Subcutaneous abdominal adipose tissue (tissue), 5 donors: ENCODE measurements at regions not wholly inside any gene's neighbourhood (a gene's known extent, or its start where the extent isn't known, plus 50 kb on each side); places are given as distances from the start of the nearest gene placed in this dataset.
A peak's percentile ranks its signal among the peaks of the same experiment; 100 is the strongest.

Source experiments
- H3K27ac ChIP-seq: one replicate; pipeline ENCODE4 v1.7.0; 2013; ENCODE audit warnings: low read depth, mild to moderate bottlenecking, inconsistent platforms, low read length, moderate library complexity
- H3K27me3 ChIP-seq, 5 donors: one replicate each; pipeline ENCODE4 v1.7.0; 2013; ENCODE audit warnings: low read length in 5 of 5, inconsistent platforms in 1 of 5; ENCODE audit not compliant: control insufficient read depth in 5 of 5, insufficient read depth in 4 of 5
- H3K36me3 ChIP-seq, 5 donors: one replicate each; pipeline ENCODE4 v1.7.0; 2013; ENCODE audit warnings: low read length in 5 of 5; ENCODE audit not compliant: control insufficient read depth in 5 of 5, insufficient read depth in 5 of 5
- H3K4me1 ChIP-seq, 5 donors: one replicate each; pipeline ENCODE4 v1.7.0; 2013; ENCODE audit warnings: low read length in 5 of 5, mild to moderate bottlenecking in 3 of 5, moderate library complexity in 1 of 5; ENCODE audit not compliant: control insufficient read depth in 5 of 5, insufficient read depth in 5 of 5
- H3K4me3 ChIP-seq, 5 donors: one replicate each; pipeline ENCODE4 v1.7.0; 2013; ENCODE audit warnings: low read length in 5 of 5, low read depth in 1 of 5
- H3K9ac ChIP-seq, 5 donors: one replicate each; pipeline ENCODE4 v1.7.0; 2013; ENCODE audit warnings: low read length in 5 of 5, mild to moderate bottlenecking in 4 of 5, moderate library complexity in 3 of 5
- H3K9me3 ChIP-seq, 5 donors: one replicate each; pipeline ENCODE4 v1.7.0; 2013; ENCODE audit warnings: low read length in 5 of 5; ENCODE audit not compliant: control insufficient read depth in 5 of 5
- donor health status: healthy.
- donor health status: healthy.
- donor health status: healthy.
- donor health status: healthy.
- donor health status: healthy.

GRCh38 chr3:86800116-86800515 lies 190.8 kb downstream of the VGLL3 start:
- H3K4me3 ChIP-seq, result no peak overlapping the region
- no peak overlapping the region for H3K27ac ChIP-seq
- H3K27me3 ChIP-seq, result no peaks in the 10 kb centered on the region
- no peaks in the 10 kb centered on the region for H3K36me3 ChIP-seq
- H3K9me3 ChIP-seq, result peaks cover 0 to under 1% (median 0%) of the 10 kb centered on the region in 5 donors
- H3K4me1 ChIP-seq, result no peaks in the 10 kb centered on the region
- H3K9ac ChIP-seq, result no peak overlapping the region

DNA sequence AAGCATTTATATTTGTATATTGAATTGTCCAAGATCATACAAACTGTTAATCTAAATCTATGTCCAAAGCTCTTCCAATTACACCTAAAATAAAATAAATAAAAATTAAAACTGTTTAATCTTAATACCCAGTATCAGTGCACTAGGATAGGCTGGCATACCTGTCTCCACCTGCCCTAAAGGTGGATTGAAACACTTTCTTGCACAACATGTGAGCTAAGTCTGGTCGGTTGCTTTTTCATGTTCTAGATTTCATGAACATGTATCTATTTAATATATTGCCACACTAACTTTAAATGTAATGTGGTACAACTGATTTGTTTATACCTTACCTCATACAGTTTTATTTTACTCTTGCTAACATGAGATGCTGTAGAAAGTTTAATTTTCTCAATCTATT lies 193.0 kb downstream of the VGLL3 start:
- Histone ChIP-seq H3K4me3 (no peak overlapping the region), H3K36me3 (no peaks in the 10 kb centered on the region), H3K9ac (no peak overlapping the region), H3K9me3 (no peaks in the 10 kb centered on the region), H3K27ac (no peak overlapping the region), H3K27me3 (no peaks in the 10 kb centered on the region), H3K4me1 (peaks cover 0 to 12% (median 5%) of the 10 kb centered on the region in 5 donors)

GRCh38 chr3:86794361-86795065 lies 196.4 kb downstream of the VGLL3 start:
- Histone ChIP-seq H3K4me1 (peaks cover 0 to 12% (median 5%) of the 10 kb centered on the region in 5 donors), H3K27me3 (no peaks in the 10 kb centered on the region), H3K27ac (peak overlapping the region; percentile 80), H3K9ac (peak overlapping the region in 3 of 5 donors; percentile 51 to 76 (median 62)), H3K9me3 (no peaks in the 10 kb centered on the region), H3K4me3 (peak overlapping the region in 4 of 5 donors; percentile 3 to 40 (median 36)), H3K36me3 (no peaks in the 10 kb centered on the region)

DNA sequence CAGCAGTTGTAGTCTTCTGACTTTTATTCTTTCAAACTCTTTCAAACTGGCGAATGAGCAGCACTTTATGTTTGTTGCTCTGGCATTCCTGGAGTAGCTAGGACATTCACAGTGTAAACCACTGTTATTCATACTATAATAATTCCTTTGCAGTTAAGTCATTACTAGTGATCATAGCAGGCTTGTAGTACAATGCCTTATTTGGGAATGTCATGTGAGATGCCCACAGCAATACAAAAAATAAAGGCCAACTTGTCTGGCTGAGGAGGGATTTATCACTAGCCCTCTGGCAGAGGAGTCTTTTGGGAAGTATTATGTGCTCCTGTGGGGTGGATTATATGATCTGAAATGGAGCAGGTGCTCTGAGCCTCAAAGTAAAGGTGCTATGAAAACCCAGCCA lies 197.2 kb downstream of the VGLL3 start:
- H3K36me3 ChIP-seq, result no peaks in the 10 kb centered on the region
- no peak overlapping the region for H3K4me3 ChIP-seq
- H3K9me3 ChIP-seq, result no peaks in the 10 kb centered on the region
- H3K27ac ChIP-seq, result peak overlapping the region; percentile 80
- peak overlapping the region in 1 of 5 donors; percentile 62 for H3K9ac ChIP-seq
- H3K27me3 ChIP-seq, result no peaks in the 10 kb centered on the region
- H3K4me1 ChIP-seq, result peaks cover 0 to 12% (median 5%) of the 10 kb centered on the region in 5 donors

- Histone ChIP-seq H3K9me3 (no peaks in the 10 kb centered on the region), H3K9ac (no peak overlapping the region), H3K36me3 (no peaks in the 10 kb centered on the region), H3K4me3 (no peak overlapping the region), H3K27ac (no peak overlapping the region), H3K4me1 (peaks cover 0 to 12% (median 5%) of the 10 kb centered on the region in 5 donors), H3K27me3 (no peaks in the 10 kb centered on the region)
These were observed 198.6 kb downstream of the VGLL3 start for GRCh38 chr3:86792316-86792715.

GRCh38 chr3:86790884-86791549 lies 199.9 kb downstream of the VGLL3 start:
- Histone ChIP-seq H3K27ac (no peak overlapping the region), H3K4me3 (no peak overlapping the region), H3K36me3 (no peaks in the 10 kb centered on the region), H3K27me3 (no peaks in the 10 kb centered on the region), H3K9me3 (no peaks in the 10 kb centered on the region), H3K4me1 (peaks cover 0 to 12% (median 5%) of the 10 kb centered on the region in 5 donors), H3K9ac (no peak overlapping the region)

DNA sequence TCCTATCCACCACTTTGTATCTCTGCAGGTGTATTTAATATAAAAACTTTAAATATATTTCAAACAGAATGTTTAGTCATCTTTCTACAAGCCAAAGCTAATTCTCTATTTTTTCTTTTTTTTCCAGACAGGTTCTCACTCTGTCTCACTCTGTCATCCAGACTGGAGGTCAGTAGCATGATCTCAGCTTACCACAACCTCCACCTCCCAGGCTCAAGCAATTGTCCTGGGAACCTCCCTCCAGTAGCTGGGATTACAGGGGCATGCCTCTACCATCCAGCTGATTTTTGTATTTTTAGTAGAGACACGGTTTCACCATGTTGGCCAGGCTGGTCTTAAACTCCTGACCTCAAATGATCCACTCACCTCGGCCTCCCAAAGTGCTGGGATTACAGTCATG lies 202.6 kb downstream of the VGLL3 start:
- H3K27ac ChIP-seq, result no peak overlapping the region
- H3K27me3 ChIP-seq, result no peaks in the 10 kb centered on the region

DNA sequence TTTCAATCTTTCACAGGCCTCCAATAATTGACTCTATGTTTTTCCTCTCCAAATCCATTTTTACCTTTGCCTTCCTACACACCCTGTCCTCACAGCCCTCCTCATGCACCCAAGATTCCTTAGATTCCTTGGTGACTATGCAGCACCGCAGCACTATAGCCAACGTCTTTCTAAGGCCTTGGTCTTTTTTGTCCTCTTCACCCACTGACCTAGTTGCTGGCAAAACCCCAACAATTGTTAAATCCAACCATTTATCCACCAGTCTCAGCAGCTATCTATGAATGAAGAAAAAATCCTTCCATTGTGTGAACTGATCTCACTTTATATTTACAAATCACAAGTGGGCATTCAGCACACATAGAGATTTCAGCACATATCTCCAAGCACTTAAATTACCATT lies 203.9 kb downstream of the VGLL3 start:
- Histone ChIP-seq H3K36me3 (no peaks in the 10 kb centered on the region), H3K9me3 (no peaks in the 10 kb centered on the region), H3K27ac (no peak overlapping the region)

More for the DNA sequence above, 202.6 kb downstream of the VGLL3 start:
- Histone ChIP-seq H3K9me3 (no peaks in the 10 kb centered on the region), H3K9ac (no peak overlapping the region), H3K36me3 (no peaks in the 10 kb centered on the region), H3K4me3 (no peak overlapping the region), H3K4me1 (peaks cover 0 to 1% (median 0%) of the 10 kb centered on the region in 5 donors)

DNA sequence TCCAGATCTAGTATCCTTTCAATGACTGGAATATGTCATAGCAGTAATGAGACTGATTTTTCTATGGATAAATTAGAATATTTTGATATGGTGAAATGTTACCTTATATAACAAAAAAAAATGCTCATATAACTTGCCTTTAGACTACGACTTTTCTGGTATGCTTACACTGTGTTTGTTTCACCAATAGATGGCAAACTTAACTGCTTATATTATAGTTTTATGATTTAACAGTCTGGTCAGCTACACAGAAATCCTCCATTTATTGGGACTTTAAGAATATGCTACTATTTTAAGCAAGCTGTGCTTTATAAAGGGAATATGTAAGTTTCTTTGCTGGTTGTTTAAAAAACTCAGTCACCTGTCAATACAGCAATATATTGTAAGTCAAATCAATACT lies 205.6 kb downstream of the VGLL3 start:
- no peaks in the 10 kb centered on the region for H3K36me3 ChIP-seq
- H3K27ac ChIP-seq, result no peak overlapping the region
- H3K4me3 ChIP-seq, result no peak overlapping the region
- no peaks in the 10 kb centered on the region for H3K27me3 ChIP-seq
- no peak overlapping the region for H3K9ac ChIP-seq
- no peaks in the 10 kb centered on the region for H3K9me3 ChIP-seq
- peaks cover 0 to 3% (median 0%) of the 10 kb centered on the region in 5 donors for H3K4me1 ChIP-seq

More for the DNA sequence above, 203.9 kb downstream of the VGLL3 start:
- H3K4me3 ChIP-seq, result no peak overlapping the region
- H3K9ac ChIP-seq, result no peak overlapping the region
- H3K4me1 ChIP-seq, result peaks cover 0 to 3% (median 0%) of the 10 kb centered on the region in 5 donors
- no peaks in the 10 kb centered on the region for H3K27me3 ChIP-seq

- Histone ChIP-seq H3K27ac (no peak overlapping the region), H3K9ac (no peak overlapping the region), H3K36me3 (no peaks in the 10 kb centered on the region), H3K9me3 (no peaks in the 10 kb centered on the region), H3K4me3 (no peak overlapping the region), H3K4me1 (peaks cover 0 to 3% (median 0%) of the 10 kb centered on the region in 5 donors), H3K27me3 (no peaks in the 10 kb centered on the region)
These were observed 208.1 kb downstream of the VGLL3 start for GRCh38 chr3:86782866-86783265.
